IMR-90 (cell line): ENCODE measurements at regions not wholly inside any gene's neighbourhood (a gene's known extent, or its start where the extent isn't known, plus 50 kb on each side); places are given as distances from the start of the nearest gene placed in this dataset.

Experiments
- ATAC-seq: fragments of 200-7000 bp; cut with Tn5 transposase; 2 replicates; pipeline ENCODE4 v1.9.1; 2020; ENCODE audit warnings: low read depth, mild to moderate bottlenecking, moderate library complexity
- BruUV-seq: library from RNA; stranded (reverse); fragments of 400-500 nt; replicated peaks from 2 replicates; lab custom pipeline; 2021; lab: Mats Ljungman, UMichigan
- CTCF ChIA-PET: fragments of 300-600 bp; formaldehyde crosslinking; extraction: SDS; loops from one replicate; lab custom pipeline; 2021; ENCODE audit warnings: antibody characterized with exemption; lab: Yijun Ruan, JAX
- POLR2A ChIA-PET: fragments of 300-600 bp; sonication (Branson Sonifier 250); formaldehyde crosslinking; loops from one replicate; lab custom pipeline; 2022; ENCODE audit warnings: antibody characterized with exemption; ENCODE audit not compliant: unreplicated experiment; lab: Charles Lee
- DNase-seq: peaks from one replicate; pipeline ENCODE4 v3.0.0; 2013
- H2AFZ ChIP-seq: replicated peaks from 2 replicates; pipeline ENCODE3; 2013; ENCODE audit warnings: low read length, mild to moderate bottlenecking; ENCODE audit not compliant: poor library complexity
- H2AK5ac ChIP-seq: 2 replicates; pipeline ENCODE4 v1.6.1; 2013; ENCODE audit warnings: low read depth, low read length, inconsistent platforms
- H2AK9ac ChIP-seq: replicated peaks from 2 replicates; pipeline ENCODE3; 2013; ENCODE audit warnings: mild to moderate bottlenecking, low read depth, low read length, moderate library complexity; ENCODE audit not compliant: poor library complexity
- H2BK120ac ChIP-seq: 2 replicates; pipeline ENCODE4 v1.6.1; 2013; ENCODE audit warnings: low read depth, low read length, inconsistent platforms
- H2BK15ac ChIP-seq: 3 replicates; pipeline ENCODE4 v1.6.1; 2013; ENCODE audit warnings: low read depth, low read length, inconsistent platforms
- H2BK20ac ChIP-seq: 2 replicates; pipeline ENCODE4 v1.6.1; 2013; ENCODE audit warnings: low read depth, mild to moderate bottlenecking, inconsistent platforms, low read length, moderate library complexity
- H2BK5ac ChIP-seq: 2 replicates; pipeline ENCODE4 v1.6.1; 2013; ENCODE audit warnings: mild to moderate bottlenecking, low read depth, low read length, inconsistent platforms; ENCODE audit not compliant: poor library complexity, severe bottlenecking
- H3K14ac ChIP-seq: replicated peaks from 2 replicates; pipeline ENCODE4 v1.6.1; 2013; ENCODE audit warnings: low read depth, low read length, inconsistent platforms
- H3K18ac ChIP-seq: 2 replicates; pipeline ENCODE4 v1.6.1; 2013; ENCODE audit warnings: low read depth, low read length, control low read depth
- H3K23ac ChIP-seq: 2 replicates; pipeline ENCODE4 v1.6.1; 2013; ENCODE audit warnings: low read depth, low read length, inconsistent platforms
- H3K27ac ChIP-seq: 2 replicates; pipeline ENCODE4 v1.5.1; 2013; ENCODE audit warnings: mild to moderate bottlenecking, control low read depth, low read length; ENCODE audit not compliant: insufficient read depth
- H3K27me3 ChIP-seq: 2 replicates; pipeline ENCODE4 v1.6.1; 2013; ENCODE audit warnings: low read length; ENCODE audit not compliant: control insufficient read depth, insufficient read depth
- H3K36me3 ChIP-seq: 2 replicates; pipeline ENCODE4 v1.6.1; 2013; ENCODE audit warnings: low read length, mixed read lengths; ENCODE audit not compliant: control insufficient read depth, insufficient read depth
- H3K4ac ChIP-seq: 2 replicates; pipeline ENCODE4 v1.6.1; 2013; ENCODE audit warnings: low read depth, low read length, inconsistent platforms
- H3K4me1 ChIP-seq: 2 replicates; pipeline ENCODE4 v1.6.1; 2013; ENCODE audit warnings: low read length, mixed read lengths; ENCODE audit not compliant: control insufficient read depth, insufficient read depth
- H3K4me2 ChIP-seq: 2 replicates; pipeline ENCODE4 v1.6.1; 2013; ENCODE audit warnings: low read depth, mild to moderate bottlenecking, control low read depth, low read length, moderate library complexity
- H3K4me3 ChIP-seq: 2 replicates; pipeline ENCODE4 v1.5.1; 2013; ENCODE audit warnings: low read depth, mild to moderate bottlenecking, control low read depth, low read length, moderate library complexity; ENCODE audit not compliant: insufficient read depth
- H3K56ac ChIP-seq: 2 replicates; pipeline ENCODE4 v1.6.1; 2013; ENCODE audit warnings: low read length, inconsistent platforms; ENCODE audit not compliant: insufficient read depth; ENCODE audit errors: extremely low read depth
- H3K79me1 ChIP-seq, 2 experiments: 2 replicates each; pipeline ENCODE4 v1.6.1; 2013; ENCODE audit warnings: low read length in 2 of 2, inconsistent platforms in 1 of 2, low read depth in 1 of 2
- H3K9ac ChIP-seq: 2 replicates; pipeline ENCODE4 v1.6.1; 2013; ENCODE audit warnings: low read depth, low read length, control low read depth
- H3K9me1 ChIP-seq: 2 replicates; pipeline ENCODE4 v1.6.1; 2013; ENCODE audit warnings: low read length, inconsistent platforms; ENCODE audit not compliant: insufficient read depth
- H3K9me3 ChIP-seq: 2 replicates; pipeline ENCODE4 v1.6.1; 2013; ENCODE audit warnings: low read length; ENCODE audit not compliant: control insufficient read depth, insufficient read depth
- H4K20me1 ChIP-seq: 2 replicates; pipeline ENCODE4 v1.6.1; 2013; ENCODE audit warnings: low read length, inconsistent platforms; ENCODE audit not compliant: insufficient read depth
- H4K5ac ChIP-seq: 2 replicates; pipeline ENCODE4 v1.6.1; 2013; ENCODE audit warnings: mild to moderate bottlenecking, low read depth, low read length, control low read depth
- H4K8ac ChIP-seq, 2 experiments: 2 replicates each; pipeline ENCODE4 v1.6.1; 2013; ENCODE audit warnings: low read depth in 2 of 2, low read length in 2 of 2, control low read depth in 1 of 2, inconsistent platforms in 1 of 2
- H4K91ac ChIP-seq: 2 replicates; pipeline ENCODE4 v1.6.1; 2013; ENCODE audit warnings: low read depth, low read length, inconsistent platforms; ENCODE audit not compliant: insufficient read depth
- RFX5 ChIP-seq: IDR thresholded peaks from 2 replicates; pipeline ENCODE4 v1.8.0; 2012; ENCODE audit warnings: low read depth, mild to moderate bottlenecking, low read length, moderate library complexity
- WGBS, 2 experiments: methylation state at CpG; one replicate each; pipeline versions ENCODE4 v1.1.5 to v1.1.7; 2013; ENCODE audit warnings: missing lambda C conversion rate in 2 of 2; ENCODE audit not compliant: insufficient read length in 1 of 2; ENCODE audit errors: extremely low coverage in 2 of 2; 5-methylcytosine and 5-hydroxymethylcytosine counted together
- dilution Hi-C: fragments of 300-500 bp; cut with HindIII; formaldehyde crosslinking; loops from one replicate; pipeline ENCODE4 v1.14.3; 2018; ENCODE audit warnings: low sequenced_read_pairs; ENCODE audit not compliant: unreplicated experiment
- in situ Hi-C: fragments of 300-500 bp; cut with MboI; formaldehyde crosslinking; loops from 3 replicates; pipeline ENCODE4 v1.14.3; 2019; ENCODE audit warnings: low sequenced_read_pairs, inconsistent platforms, mixed read lengths
- intact Hi-C: fragments of 100-400 bp; cut with micrococcal nuclease; formaldehyde crosslinking; loops from 2 replicates; pipeline ENCODE4 v1.10.0; 2022

DNA sequence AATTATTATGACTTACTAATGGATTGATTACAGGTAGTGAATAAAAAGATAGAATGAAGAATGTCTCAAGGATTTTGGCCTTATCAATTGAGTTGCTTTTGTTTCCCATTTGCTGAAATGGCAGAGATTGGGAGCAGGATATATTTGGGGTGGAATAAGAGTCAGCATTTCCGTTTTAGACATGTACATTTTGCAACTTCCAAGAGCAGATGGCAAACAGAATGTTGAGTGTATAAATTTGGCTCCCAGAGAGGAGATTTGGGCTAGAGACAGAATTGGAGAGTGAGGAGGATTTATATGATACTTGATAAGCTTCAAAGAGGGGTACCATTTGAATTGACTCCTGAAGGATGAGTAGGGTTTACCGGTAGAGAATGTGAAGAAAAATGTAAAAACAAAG is 437.9 kb upstream of the PAPPA start:
- POLR2A ChIA-PET: no interaction called here
- Histone ChIP-seq H2AK9ac (no peak overlapping the region), H4K5ac (no peak overlapping the region), H3K4me3 (no peak overlapping the region), H4K20me1 (no peaks in the 10 kb centered on the region), H3K9ac (no peak overlapping the region), H3K9me1 (no peaks in the 10 kb centered on the region), H2BK120ac (no peak overlapping the region), H3K4me2 (no peak overlapping the region), H2AK5ac (no peak overlapping the region), H2BK15ac (no peak overlapping the region), H3K27me3 (no peaks in the 10 kb centered on the region), H3K79me1 (no peaks in the 10 kb centered on the region), H2BK5ac (no peak overlapping the region), H4K91ac (no peak overlapping the region), H2BK20ac (no peak overlapping the region), H3K4me1 (peaks cover 2% of the 10 kb centered on the region; the same call in 1 of the 2 replicates), H3K56ac (no peak overlapping the region), H3K4ac (no peak overlapping the region), H3K23ac (no peak overlapping the region), H4K8ac (no peak overlapping the region), H3K18ac (no peak overlapping the region), H2AFZ (no peak overlapping the region), H3K36me3 (no peaks in the 10 kb centered on the region), H3K27ac (no peak overlapping the region), H3K14ac (no peak overlapping the region), H3K9me3 (no peaks in the 10 kb centered on the region)
- dilution Hi-C loops: no loop called here
- no peak for TF ChIP-seq RFX5
- 42% methylated on average over 2 of the region's 2 CpGs; no CpG with 5 or more reads in 1 of the 2 experiments for WGBS, 2 experiments
- no peak for DNase-seq
- intact Hi-C loops: no loop called here
- in situ Hi-C loops: no loop called here
- BruUV-seq: no TSS peak
- CTCF ChIA-PET: no interaction called here
- ATAC-seq: no peak
